OCI-M1 (cell line): ENCODE measurements at regions not wholly inside any gene's neighbourhood (a gene's known extent, or its start where the extent isn't known, plus 50 kb on each side); places are given as distances from the start of the nearest gene placed in this dataset.

Experiments
- DNase-seq: peaks from one replicate; lab custom pipeline; 2025; lab: John Stamatoyannopoulos, UW

DNA sequence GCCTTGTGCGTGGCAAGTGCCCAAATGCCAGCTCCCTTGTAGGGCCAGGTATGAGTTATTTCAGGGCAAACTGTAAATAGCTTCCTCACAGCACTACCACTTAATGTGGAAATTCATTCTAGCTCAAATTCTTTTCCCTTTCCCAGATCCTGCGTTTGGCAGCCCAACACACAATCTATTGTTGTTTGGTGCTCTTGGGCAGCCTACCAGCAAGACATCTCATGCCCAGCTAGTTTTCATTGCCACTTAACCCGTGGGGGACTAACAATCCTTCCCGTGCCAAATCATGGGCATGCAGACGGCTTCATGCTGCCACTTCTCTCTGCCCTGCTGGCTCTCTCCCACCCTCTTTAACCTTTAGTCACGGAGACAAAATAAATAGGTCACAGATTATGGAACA, 454.2 kb downstream of the GRIA2 start:
- no peak for DNase-seq

DNA sequence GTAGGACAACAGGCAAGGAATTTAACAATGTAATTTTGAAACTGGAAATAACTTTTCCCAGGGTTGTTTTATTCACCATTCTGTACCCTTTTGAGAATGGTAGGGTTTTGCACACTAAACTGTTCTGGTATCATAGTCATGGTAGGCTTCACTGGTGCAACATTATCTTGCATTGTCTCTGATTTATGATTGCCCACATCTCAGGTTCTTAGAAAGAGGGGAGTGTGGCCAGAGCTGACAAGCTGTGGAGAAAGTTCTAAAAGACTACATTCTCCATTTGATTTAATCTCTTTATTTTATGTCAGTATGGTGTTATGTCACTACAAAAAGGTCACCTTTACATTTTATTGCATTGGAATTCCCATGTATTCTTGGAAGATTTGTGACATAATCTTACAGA, 447.3 kb downstream of the GRIA2 start:
- DNase-seq = peak; percentile 72

DNA sequence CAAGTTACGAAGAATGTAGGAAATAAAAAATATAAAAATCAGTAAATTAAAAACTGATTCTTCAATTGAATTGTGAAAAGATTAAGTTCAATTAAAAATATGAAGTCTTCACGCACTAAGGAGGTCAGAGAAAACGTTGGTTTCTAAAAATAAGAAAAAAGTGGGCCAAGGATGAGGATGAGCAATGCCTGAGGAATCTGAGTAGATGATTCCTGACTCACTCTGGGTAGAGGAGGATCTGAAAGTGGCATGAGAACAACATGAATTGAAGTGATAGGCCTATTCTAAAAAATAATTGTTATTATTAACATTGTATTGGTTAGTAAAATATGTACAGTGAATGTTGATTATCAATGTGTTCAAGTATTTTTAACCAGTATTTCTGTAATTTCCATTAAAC, 444.2 kb downstream of the GRIA2 start:
- DNase-seq = no peak

DNA sequence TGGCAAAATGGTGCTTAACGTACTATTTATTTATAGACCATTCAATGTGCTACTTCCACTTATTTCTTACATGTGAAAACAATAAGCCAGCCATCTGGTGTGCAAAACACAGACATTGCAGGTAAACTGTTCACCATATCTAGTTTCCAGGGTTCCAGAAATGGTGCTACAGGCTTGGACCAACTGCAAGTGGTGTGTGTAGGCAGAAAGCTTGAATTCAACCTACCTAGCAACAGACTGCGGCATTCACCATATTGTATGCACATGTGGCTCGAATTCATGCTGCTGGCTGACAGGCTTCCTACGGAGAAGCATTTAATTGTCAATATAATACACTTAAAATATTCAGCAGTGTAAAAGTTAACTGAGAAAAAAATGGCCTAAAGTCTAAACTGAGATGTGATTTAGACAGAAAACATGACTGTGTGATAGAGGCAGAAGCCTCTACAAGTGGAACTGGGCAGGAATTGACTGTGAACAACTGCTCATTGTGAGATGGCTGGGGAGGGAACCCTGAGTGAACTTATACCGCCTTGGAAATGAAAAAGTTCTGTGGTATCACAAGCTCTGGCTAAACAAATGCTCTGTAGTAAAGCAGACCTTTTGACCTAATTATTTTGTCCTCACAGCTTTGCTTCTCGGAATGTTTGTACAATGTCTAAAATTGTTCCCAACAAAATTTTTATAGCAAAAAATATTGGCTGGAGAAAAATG, 434.7 kb downstream of the GRIA2 start:
- DNase-seq = no peak

DNA sequence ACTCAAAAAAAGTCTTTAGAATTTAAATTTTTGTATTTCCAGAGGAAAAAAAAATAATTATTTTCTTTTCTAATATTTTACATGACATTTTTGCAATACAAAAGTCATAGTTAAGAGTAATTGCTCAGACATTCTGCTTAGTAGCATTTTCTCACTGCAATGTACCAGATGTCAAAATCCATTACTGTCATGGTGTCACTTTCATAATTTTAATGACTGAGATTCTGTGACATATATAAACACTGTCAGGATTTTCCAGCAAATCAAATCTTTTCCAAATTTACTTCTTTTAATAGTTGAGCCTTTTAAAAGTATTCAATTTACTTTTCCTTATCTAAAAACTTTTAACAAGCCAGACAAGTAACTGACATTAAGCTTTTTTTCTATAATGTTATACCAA, 422.7 kb downstream of the GRIA2 start:
- no peak for DNase-seq

DNA sequence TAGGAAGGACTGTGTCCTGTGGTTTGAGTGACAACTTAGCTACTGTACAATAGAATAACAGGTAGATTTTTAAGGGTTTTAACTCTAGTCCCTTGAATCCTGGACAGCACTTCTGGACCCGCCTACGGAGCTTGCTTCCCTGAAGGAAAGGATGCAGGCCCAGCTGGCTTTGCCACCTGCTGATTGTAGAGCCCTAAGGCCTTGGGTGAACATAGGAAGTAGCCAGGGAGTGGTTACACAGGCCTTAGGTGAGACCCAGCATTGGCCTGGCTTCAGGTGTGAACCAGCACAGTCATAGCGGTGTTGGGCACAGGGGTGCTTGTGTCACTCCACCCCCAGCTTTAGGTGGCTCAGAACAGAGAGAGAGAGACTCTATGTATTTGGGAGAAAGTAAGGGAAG, 413.5 kb downstream of the GRIA2 start:
- DNase-seq = no peak

DNA sequence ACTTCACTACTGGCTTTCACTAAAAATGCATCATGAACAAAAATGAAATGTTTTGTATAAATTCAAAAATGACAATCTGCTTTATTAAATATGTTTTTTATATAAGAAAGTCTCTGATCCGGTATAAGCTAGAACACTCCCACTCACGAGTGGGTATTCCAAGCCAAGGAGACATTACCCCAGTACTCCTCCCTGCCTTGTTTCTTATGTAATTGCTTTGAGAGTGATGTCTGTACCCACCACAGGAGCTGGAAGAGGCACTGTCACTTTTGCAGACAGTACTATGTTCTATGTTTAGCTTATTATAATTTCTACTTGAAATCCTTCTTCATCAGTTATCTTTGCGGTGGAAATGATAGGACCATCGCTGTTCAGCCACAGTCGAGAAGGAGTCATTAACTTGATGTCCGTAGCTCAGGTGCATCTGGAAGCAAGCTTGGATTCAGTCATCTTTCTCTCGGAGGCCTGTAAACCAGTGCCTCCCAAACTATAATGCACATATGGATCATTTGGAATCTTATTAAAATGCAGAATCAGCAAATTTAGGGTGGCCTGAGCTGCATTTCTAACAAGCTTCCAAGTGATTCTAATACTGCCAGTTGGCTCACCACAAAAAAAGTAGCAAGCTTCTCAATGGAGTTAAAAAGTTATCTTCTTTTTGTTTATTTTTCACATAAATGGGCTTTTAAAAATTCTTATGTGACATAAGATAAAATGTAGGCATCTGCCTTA, 396.4 kb downstream of the GRIA2 start:
- no peak for DNase-seq

DNA sequence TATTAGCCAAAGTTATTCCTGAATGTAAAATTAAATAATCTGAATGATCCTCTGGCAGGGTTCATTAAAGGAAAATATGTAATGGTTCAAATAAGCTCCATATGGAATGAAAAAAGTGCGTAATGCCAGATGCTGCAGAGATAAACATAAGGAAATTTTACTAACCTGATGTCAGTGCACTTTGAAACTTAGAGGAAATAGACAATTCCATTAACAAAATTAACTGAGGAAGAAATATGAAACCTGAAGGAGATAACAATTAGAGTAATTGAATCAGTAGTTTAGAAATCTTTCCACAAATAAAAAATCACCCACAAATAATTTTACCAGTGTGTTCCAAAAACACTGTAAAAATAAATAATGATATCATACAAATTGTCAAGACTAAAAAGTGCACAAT, 387.5 kb downstream of the GRIA2 start:
- no peak for DNase-seq

DNA sequence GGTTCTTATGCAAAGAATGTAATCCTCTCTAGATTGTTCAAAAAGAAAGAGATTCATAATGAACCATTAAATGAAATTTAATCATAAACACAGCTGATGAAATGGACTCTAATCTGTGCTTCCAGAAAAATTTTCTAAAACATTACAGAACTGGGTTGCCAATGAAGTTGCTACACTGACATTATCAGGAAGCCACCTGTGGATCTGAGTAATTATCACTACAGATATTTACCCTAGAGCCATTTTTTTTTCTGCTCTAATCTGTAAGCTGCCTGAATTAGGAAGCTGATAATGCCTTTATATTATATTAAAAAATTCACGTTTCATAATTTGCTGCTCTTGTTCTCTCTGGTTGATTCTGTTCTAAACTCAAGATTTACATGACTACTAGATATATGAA, 380.1 kb downstream of the GRIA2 start:
- no peak for DNase-seq

DNA sequence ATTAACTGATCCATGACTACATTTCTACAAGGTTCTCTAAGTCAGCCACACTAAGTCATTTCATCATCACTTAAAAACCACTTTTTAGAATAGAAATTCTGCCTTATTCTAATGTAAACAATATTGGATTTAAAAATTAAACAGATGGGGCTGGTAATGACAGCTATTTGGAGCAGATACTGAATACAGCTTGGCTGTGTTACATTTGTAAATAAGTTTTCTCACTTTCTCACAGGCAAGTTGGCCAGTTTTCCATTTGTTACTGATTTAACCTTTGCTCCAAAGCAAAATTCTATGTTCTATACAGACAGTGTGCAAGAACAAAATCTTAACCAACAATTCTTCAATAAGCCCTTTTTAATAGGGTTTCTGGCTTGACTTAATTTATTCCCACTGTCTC, 370.7 kb downstream of the GRIA2 start:
- DNase-seq = no peak

DNA sequence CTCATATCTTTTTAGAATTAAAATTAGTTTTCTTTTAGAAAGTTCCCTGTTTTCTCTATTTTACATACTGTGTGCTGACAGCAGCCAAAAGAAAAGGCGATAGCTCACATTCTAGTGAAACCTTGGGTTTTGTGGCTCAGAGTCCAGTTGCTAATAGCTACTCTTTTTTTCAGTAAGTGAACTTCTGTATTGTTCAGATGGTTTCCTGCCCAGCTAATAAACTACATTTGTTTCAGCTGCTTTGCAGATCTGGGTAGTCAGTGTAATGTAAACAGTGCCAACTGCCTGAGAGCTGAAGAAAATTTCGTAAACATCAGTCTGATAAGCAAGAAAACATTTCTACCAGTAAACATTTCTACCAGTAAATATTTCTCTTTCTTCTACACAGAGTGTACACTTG, 370.2 kb downstream of the GRIA2 start:
- no peak for DNase-seq

DNA sequence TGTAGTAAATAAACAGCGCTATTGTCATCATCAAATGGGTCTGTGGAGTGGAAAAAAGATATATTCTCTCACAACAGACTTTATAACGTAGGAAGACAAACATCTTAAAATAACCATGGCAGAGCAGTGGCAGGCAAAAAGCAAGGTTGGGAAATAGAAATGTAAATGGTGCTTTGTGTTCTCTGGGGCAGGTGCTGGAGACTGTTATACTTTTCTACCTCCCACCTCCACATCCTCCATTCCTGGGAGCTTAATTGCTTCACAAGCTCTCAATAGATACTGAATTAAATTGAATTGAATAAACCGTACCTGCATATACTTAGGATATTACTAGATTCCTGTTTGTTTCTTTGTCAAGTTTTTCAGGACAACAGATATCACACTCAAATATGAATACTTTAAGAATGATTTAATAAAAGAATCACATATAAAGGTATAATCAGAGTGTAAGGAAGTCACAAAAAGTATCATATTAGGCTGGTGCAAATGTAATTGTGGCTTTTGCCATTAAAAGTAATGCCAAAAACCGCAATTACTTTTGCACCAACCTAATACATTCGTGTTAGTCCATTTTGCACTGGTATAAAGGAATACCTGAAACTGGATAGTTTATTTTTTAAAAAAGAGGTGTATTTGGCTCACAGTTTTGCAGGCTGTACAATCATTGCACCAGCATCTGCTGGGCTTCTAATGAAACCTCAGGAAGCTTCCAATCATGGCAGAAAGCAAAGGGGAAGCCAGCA, 367.3 kb downstream of the GRIA2 start:
- no peak for DNase-seq

DNA sequence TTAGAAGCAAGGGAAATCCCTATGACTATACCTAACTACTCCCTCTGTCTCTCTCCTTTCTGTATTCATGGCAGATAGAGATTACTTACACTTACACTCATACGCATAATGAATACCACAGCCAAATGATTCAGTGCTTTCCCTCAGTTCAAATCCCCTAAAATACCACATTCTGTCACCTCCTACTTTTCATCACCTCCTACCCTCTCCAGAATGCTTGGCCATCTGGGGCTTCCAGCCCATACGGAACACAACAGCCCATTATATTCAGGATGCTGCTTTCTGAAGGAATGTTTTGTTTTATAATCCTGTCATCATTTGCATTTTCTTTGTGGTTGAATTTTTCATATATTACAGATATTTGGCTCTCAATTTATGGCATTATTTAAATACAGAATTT, 361.6 kb downstream of the GRIA2 start:
- no peak for DNase-seq

DNA sequence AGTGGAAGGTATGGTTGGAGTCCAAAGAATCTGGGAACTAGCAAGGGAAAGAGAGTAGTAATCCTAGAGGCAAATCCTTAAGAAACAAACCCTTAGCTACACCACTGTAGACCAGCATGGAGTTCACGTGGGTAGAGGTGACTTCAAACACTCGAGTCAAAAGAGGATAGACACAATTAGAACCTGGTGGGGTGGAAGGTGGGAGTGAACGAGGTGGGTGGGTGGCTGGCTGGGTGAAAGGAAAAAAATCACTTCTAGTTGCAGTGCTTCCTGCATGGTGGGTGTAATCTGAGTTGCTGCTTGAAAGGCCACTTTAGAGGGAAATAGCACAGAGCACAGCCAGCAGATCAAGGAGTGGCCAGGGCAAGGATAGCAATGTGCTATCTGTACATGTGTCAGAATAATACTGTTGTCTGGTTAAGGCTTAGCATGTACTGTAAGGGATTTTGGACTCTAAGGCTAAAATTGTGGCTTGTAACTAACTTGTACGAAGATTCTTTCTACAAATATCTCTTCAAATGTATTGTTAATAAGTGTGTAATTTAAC, 356.2 kb downstream of the GRIA2 start:
- no peak for DNase-seq

DNA sequence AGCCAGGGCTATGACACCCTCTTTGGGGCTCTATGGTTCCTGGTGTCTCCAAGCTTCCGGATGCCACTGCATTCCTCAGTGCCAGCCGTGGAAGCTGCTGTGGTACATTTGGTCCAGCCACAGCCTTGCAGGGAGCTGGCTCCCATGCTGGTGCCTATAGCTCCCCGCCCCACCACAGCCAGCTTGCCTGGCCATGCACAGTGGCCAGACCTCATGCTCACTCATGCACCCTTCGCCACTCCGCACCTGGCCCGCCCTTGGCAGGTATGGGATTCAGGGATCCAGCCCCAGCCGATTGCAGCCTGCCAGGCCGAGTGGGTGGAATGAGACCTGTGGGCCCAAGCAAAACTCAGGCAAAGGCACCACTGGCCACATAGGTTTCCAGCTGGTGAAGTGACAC, 354.8 kb downstream of the GRIA2 start:
- DNase-seq = no peak

DNA sequence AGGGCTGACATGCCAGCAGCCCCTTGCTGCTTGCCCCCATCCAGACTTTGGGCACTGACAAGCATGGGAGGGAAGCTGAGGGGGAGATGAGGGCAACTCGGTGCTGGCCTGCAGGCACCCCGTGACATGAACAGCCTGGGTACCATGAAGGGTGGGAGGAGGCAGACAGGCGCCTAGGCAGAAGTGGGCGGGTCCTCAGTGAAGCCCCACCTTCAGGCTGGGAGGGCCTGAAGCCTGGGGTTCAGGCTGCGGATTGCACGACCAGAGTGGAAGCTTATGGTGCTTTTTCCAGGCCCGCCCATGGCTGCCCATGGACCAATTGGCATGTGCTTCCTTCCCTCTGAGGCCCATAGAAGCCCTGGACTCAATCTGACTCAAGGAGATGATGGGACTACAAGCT, 354.1 kb downstream of the GRIA2 start:
- no peak for DNase-seq

DNA sequence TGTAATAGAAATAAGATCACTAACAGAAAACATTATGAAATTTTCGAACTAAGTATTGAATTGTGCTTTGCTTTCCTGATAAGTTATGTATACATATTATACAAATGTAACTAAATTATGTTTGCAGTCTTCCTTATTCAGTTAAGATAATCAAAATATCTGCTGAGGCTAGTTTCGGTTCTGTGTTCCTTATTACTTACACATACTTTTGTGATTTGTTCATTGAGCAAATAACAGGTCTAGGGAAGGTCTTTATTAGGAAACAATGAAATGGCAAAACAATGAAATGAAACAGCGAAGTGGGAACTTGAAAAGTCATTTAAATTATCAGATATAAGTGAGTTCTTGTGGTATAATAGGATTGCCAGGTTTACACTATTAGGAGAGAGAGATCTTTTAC, 352.4 kb downstream of the GRIA2 start:
- peak; percentile 60 for DNase-seq

DNA sequence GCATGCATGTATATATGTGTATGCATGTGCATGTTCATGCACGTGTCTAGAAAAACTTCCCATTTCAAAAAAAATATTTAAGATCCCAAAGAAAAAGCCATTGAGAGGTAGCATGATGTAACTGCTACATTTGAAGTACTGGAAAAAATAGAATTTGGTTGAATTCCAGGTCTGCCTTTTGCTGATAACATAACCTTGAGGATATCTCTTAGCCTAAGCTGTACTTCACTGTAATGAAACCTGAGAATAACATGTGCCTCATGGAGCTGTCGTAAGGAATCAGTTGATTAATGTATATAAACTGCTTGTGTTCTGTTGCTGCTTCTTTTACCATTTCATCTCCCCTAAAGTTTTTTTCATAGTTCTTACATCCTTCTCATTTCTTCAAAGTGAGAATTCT, 351.8 kb downstream of the GRIA2 start:
- peak; percentile 90 for DNase-seq

DNA sequence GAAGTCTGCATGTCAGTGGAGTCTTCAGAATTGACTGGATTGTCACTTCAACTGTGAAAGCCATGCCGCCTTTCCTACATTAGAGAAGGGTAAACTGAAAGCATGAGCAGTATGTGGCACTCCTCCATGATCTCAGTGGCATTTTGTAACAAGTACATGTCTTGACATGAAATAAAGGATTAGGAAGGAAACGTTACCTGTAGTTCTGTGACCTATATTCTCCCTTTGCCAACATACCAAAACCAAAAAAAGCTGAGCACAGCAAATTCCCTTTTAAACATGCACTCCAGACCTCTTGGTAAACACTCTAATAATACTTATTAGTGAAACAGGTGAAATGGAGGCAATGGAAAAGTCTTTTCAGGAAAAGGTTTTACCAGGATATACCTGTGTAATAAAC, 344.2 kb downstream of the GRIA2 start:
- DNase-seq = no peak

DNA sequence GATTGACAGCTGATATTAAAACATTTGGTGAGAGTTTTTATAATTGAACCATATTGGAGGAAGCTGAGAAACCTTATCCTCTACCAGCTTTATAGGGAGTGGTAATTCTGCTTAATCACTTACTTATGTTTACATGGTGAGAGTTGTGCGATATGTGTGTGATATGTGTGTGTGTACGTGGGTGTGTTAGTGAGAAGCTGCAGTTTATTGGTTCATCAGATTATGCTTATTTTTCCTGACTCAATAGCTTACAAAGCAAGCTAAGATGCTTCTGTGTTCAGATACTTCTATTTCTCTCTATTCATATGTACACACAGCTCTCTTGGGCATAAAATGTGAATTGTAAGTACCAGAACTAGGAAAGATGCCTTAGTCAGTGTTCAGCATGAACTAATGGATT, 343.7 kb downstream of the GRIA2 start:
- DNase-seq = peak; percentile 56

DNA sequence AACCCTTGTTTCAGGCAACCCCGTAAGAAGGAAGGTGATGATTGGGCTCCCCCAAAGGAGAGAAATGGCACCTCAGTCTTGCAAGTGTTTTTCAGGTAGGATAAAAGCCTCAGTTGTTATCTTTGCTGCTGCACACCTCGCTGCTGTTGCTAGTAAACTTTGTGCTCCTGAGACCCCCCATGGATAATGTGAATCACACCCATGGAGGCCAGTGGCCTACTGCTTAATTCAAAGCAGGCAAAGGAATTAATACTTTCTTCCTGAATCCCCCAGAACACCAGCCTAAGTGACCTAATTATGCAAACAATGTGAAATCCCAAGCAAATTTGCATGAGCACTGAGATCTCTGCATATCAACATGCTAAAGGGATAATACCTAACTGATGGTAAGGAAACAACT, 337.5 kb downstream of the GRIA2 start:
- DNase-seq = no peak

DNA sequence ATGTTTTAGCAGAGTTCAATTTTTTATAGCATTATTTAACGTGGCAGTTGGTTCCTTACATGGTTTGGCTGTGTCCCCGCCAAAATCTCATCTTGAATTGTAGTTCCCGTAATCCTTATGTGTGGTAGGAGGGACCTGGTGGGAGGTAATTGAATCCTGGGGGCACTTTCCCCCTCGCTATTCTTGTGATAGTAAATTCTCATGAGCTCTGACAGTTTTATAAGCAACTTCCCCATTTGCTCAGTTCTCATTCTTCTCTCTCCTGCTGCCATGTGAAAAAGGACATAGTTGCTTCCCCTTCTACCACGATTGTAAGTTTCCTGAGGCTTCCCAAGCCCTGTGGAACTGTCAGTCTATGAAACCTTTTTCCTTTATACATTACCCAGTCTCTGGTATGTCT, 329.5 kb downstream of the GRIA2 start:
- DNase-seq = peak; percentile 65

DNA sequence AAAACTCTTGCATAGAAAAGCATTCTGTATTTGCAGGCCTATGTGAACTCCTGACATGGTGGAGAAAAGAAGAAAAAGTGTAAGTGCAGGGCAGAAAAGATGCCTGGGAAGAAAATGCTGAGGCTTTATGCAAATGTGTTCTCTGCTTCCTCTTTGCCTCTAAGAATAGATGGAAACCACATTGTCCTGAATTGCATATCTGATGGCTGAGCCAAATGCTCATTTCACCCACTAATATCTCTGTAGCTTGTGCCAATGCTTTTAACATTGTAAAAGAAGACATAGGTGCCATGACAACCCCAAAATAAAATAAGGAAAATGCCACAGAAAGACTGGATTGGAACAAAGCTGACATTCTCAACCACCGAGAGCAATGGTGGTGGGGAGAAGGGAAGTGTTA, 307.4 kb downstream of the GRIA2 start:
- peak; percentile 29 for DNase-seq
